OCI-LY7 (cell line): ENCODE measurements at regions not wholly inside any gene's neighbourhood (a gene's known extent, or its start where the extent isn't known, plus 50 kb on each side); places are given as distances from the start of the nearest gene placed in this dataset.

ENCODE experiments used
- BruUV-seq: library from RNA; stranded (reverse); fragments of 400-500 nt; replicated peaks from 2 replicates; lab custom pipeline; 2021; lab: Mats Ljungman, UMichigan
- CTCF ChIA-PET: fragments of 300-600 bp; sonication (Branson Sonifier 250); formaldehyde crosslinking; loops from one replicate; lab custom pipeline; 2022; ENCODE audit warnings: antibody characterized with exemption; ENCODE audit not compliant: unreplicated experiment; lab: Charles Lee
- POLR2A ChIA-PET: fragments of 300-600 bp; sonication (Branson Sonifier 250); formaldehyde crosslinking; loops from one replicate; lab custom pipeline; 2022; ENCODE audit warnings: antibody characterized with exemption; lab: Charles Lee
- DNase-seq: peaks from one replicate; pipeline ENCODE4 v3.0.0-alpha.2; 2015; ENCODE audit warnings: low spot score
- H2AFZ ChIP-seq: fragments of 200-600 bp; sonication (generic), shearing (Covaris generic); 2 replicates; pipeline ENCODE4 v1.6.1; 2014; ENCODE audit warnings: mild to moderate bottlenecking, antibody characterized with exemption, low read length, moderate library complexity
- H3K27ac ChIP-seq: fragments of 200-600 bp; sonication (generic); 2 replicates; pipeline ENCODE4 v1.5.1; 2014; ENCODE audit warnings: mixed run types, low read depth, mild to moderate bottlenecking, moderate library complexity, low read length, inconsistent platforms; ENCODE audit not compliant: poor library complexity, severe bottlenecking
- H3K36me3 ChIP-seq: fragments of 200-600 bp; sonication (generic); 2 replicates; pipeline ENCODE4 v1.6.1; 2014; ENCODE audit warnings: mild to moderate bottlenecking, antibody characterized with exemption, low read length, moderate library complexity, mixed read lengths; ENCODE audit not compliant: insufficient read depth
- H3K4me1 ChIP-seq: fragments of 200-600 bp; sonication (generic); 2 replicates; pipeline ENCODE4 v1.5.1; 2014; ENCODE audit warnings: mild to moderate bottlenecking, low read length; ENCODE audit not compliant: insufficient read depth, poor library complexity, severe bottlenecking
- H3K4me2 ChIP-seq: fragments of 200-600 bp; sonication (generic); 2 replicates; pipeline ENCODE4 v1.6.1; 2014; ENCODE audit warnings: mild to moderate bottlenecking, low read length
- H3K4me3 ChIP-seq: fragments of 200-600 bp; sonication (generic); 2 replicates; pipeline ENCODE4 v1.5.1; 2014; ENCODE audit warnings: mild to moderate bottlenecking, low read depth, low read length; ENCODE audit not compliant: poor library complexity, severe bottlenecking
- H3K79me2 ChIP-seq: fragments of 200-600 bp; sonication (generic); 2 replicates; pipeline ENCODE4 v1.6.1; 2016; ENCODE audit warnings: low read depth, mild to moderate bottlenecking, low read length, moderate library complexity, mixed read lengths; ENCODE audit not compliant: insufficient read depth
- H3K9me2 ChIP-seq: fragments of 200-600 bp; sonication (generic); 2 replicates; pipeline ENCODE4 v1.6.1; 2016; ENCODE audit warnings: mild to moderate bottlenecking, low read length, mixed read lengths; ENCODE audit not compliant: insufficient read depth
- H3K9me3 ChIP-seq: fragments of 200-600 bp; sonication (generic); 2 replicates; pipeline ENCODE4 v1.6.1; 2014; ENCODE audit warnings: mild to moderate bottlenecking, mixed run types, low read length, mixed read lengths
- H4K20me1 ChIP-seq: fragments of 200-600 bp; sonication (generic); 2 replicates; pipeline ENCODE4 v1.6.1; 2014; ENCODE audit warnings: mild to moderate bottlenecking, antibody characterized with exemption, low read length, moderate library complexity, mixed read lengths; ENCODE audit not compliant: insufficient read depth
- CTCF ChIP-seq: fragments of 200-600 bp; sonication (generic); conservative IDR thresholded peaks from 2 replicates; pipeline ENCODE4 v1.5.1; 2014; ENCODE audit warnings: mild to moderate bottlenecking, antibody characterized with exemption, low read length, moderate library complexity, mixed read lengths
- EZH2phosphoT487 ChIP-seq: fragments of 200-600 bp; sonication (generic); IDR thresholded peaks from 2 replicates; pipeline ENCODE4 v1.6.1; 2018; ENCODE audit warnings: low read depth, borderline replicate concordance, mild to moderate bottlenecking, mixed run types, antibody characterized with exemption, low read length, moderate library complexity, mixed read lengths
- intact Hi-C: fragments of 100-400 bp; cut with micrococcal nuclease; formaldehyde crosslinking; loops from one replicate; pipeline ENCODE4 v1.10.0; 2022; ENCODE audit not compliant: unreplicated experiment

GRCh38 chr4:12770351-12770750 lies 713.8 kb downstream of the RAB28 start:
- H3K9me2 ChIP-seq = no peaks in the 10 kb centered on the region
- no peaks in the 10 kb centered on the region for H3K4me1 ChIP-seq
- CTCF ChIA-PET = no interaction called here
- intact Hi-C loops = no loop called here
- POLR2A ChIA-PET = interaction anchor here (0.6 to 1.1 kb wide), 2 partner anchors 32 to 969 kb away, joined by 4 to 5 read pairs; no protein-coding TSS in a partner anchor
- H3K9me3 ChIP-seq = no peaks in the 10 kb centered on the region
- H2AFZ ChIP-seq = no peak overlapping the region
- no peak overlapping the region for H3K27ac ChIP-seq
- no peak for DNase-seq
- BruUV-seq = no TSS peak
- TF ChIP-seq CTCF = no peak
- TF ChIP-seq EZH2phosphoT487 = no peak
- H3K4me2 ChIP-seq = no peak overlapping the region
- H4K20me1 ChIP-seq = no peaks in the 10 kb centered on the region
- no peaks in the 10 kb centered on the region for H3K79me2 ChIP-seq
- no peak overlapping the region for H3K4me3 ChIP-seq
- H3K36me3 ChIP-seq = no peaks in the 10 kb centered on the region

- ChIA-PET POLR2A (no interaction called here), CTCF (no interaction called here)
- H3K9me2 ChIP-seq = no peaks in the 10 kb centered on the region
- no peaks in the 10 kb centered on the region for H3K4me1 ChIP-seq
- no peaks in the 10 kb centered on the region for H3K36me3 ChIP-seq
- no peaks in the 10 kb centered on the region for H3K79me2 ChIP-seq
- no peaks in the 10 kb centered on the region for H3K9me3 ChIP-seq
- no peak overlapping the region for H3K27ac ChIP-seq
- H3K4me2 ChIP-seq = no peak overlapping the region
- no peak overlapping the region for H3K4me3 ChIP-seq
- TF ChIP-seq EZH2phosphoT487 (no peak), CTCF (no peak)
- BruUV-seq = no TSS peak
- intact Hi-C loops = no loop called here
- DNase-seq = peak; percentile 1
- H2AFZ ChIP-seq = no peak overlapping the region
- H4K20me1 ChIP-seq = no peaks in the 10 kb centered on the region
Observed at GRCh38 chr4:12761694-12762093, 722.4 kb downstream of the RAB28 start.

GRCh38 chr4:12747154-12747553 lies 737.0 kb downstream of the RAB28 start:
- no peaks in the 10 kb centered on the region for H3K9me3 ChIP-seq
- no peaks in the 10 kb centered on the region for H3K4me1 ChIP-seq
- H3K36me3 ChIP-seq = no peaks in the 10 kb centered on the region
- H2AFZ ChIP-seq = no peak overlapping the region
- H3K9me2 ChIP-seq = no peaks in the 10 kb centered on the region
- intact Hi-C loops = no loop called here
- TF ChIP-seq EZH2phosphoT487 (no peak), CTCF (no peak)
- no peak overlapping the region for H3K27ac ChIP-seq
- no peak overlapping the region for H3K4me2 ChIP-seq
- POLR2A ChIA-PET = interaction anchor here (1.1 kb wide), 1 partner anchor 12 kb away, joined by 3 read pairs; no protein-coding TSS in a partner anchor
- no TSS peak for BruUV-seq
- no peaks in the 10 kb centered on the region for H4K20me1 ChIP-seq
- no peak overlapping the region for H3K4me3 ChIP-seq
- H3K79me2 ChIP-seq = no peaks in the 10 kb centered on the region
- no peak for DNase-seq
- CTCF ChIA-PET = no interaction called here
